H9 (cell line): ENCODE measurements at regions not wholly inside any gene's neighbourhood (a gene's known extent, or its start where the extent isn't known, plus 50 kb on each side); places are given as distances from the start of the nearest gene placed in this dataset.

Source experiments
- DNase-seq: peaks from one replicate; pipeline ENCODE4 v3.0.0-alpha.2; 2017
- H2AFZ ChIP-seq: one replicate; pipeline ENCODE4 v1.6.1; 2013; ENCODE audit warnings: mild to moderate bottlenecking, low read length, control low read depth, moderate library complexity
- H2AK5ac ChIP-seq: 2 replicates; pipeline ENCODE4 v1.6.1; 2013; ENCODE audit warnings: low read length, control low read depth, mixed read lengths; ENCODE audit not compliant: insufficient read length
- H2BK120ac ChIP-seq: one replicate; pipeline ENCODE4 v1.6.1; 2013; ENCODE audit warnings: low read depth, mild to moderate bottlenecking, low read length, control low read depth, inconsistent platforms; ENCODE audit not compliant: poor library complexity, severe bottlenecking
- H2BK12ac ChIP-seq: 2 replicates; pipeline ENCODE4 v1.6.1; 2013; ENCODE audit warnings: low read length, control low read depth, mixed read lengths, low read depth; ENCODE audit not compliant: insufficient read length
- H2BK15ac ChIP-seq: 2 replicates; pipeline ENCODE4 v1.6.1; 2013; ENCODE audit warnings: low read depth, low read length, control low read depth
- H2BK20ac ChIP-seq: one replicate; pipeline ENCODE4 v1.6.1; 2013; ENCODE audit warnings: low read depth, mild to moderate bottlenecking, low read length, control low read depth, inconsistent platforms; ENCODE audit not compliant: poor library complexity, severe bottlenecking
- H2BK5ac ChIP-seq: 2 replicates; pipeline ENCODE4 v1.6.1; 2013; ENCODE audit warnings: low read length, control low read depth, mixed read lengths; ENCODE audit not compliant: insufficient read length
- H3K14ac ChIP-seq: 2 replicates; pipeline ENCODE4 v1.6.1; 2013; ENCODE audit warnings: low read length, control low read depth; ENCODE audit not compliant: insufficient read depth
- H3K18ac ChIP-seq: 2 replicates; pipeline ENCODE4 v1.6.1; 2013; ENCODE audit warnings: low read depth, mild to moderate bottlenecking, mixed read lengths, low read length, control low read depth; ENCODE audit not compliant: insufficient read length
- H3K23ac ChIP-seq: 2 replicates; pipeline ENCODE4 v1.6.1; 2013; ENCODE audit warnings: low read length, control low read depth, mixed read lengths, low read depth; ENCODE audit not compliant: insufficient read length
- H3K23me2 ChIP-seq: 2 replicates; pipeline ENCODE4 v1.6.1; 2013; ENCODE audit warnings: low read depth, mild to moderate bottlenecking, mixed read lengths, low read length, control low read depth; ENCODE audit not compliant: insufficient read length, poor library complexity, severe bottlenecking
- H3K27ac ChIP-seq: 2 replicates; pipeline ENCODE4 v1.5.1; 2013; ENCODE audit warnings: low read length, control low read depth, mixed read lengths, low read depth; ENCODE audit not compliant: insufficient read length
- H3K27me3 ChIP-seq: 2 replicates; pipeline ENCODE4 v1.6.1; 2013; ENCODE audit warnings: low read length, control low read depth, inconsistent platforms; ENCODE audit not compliant: insufficient read depth
- H3K4ac ChIP-seq: 2 replicates; pipeline ENCODE4 v1.6.1; 2013; ENCODE audit warnings: low read depth, mild to moderate bottlenecking, control low read depth, inconsistent platforms, low read length, moderate library complexity
- H3K4me1 ChIP-seq: 2 replicates; pipeline ENCODE4 v1.6.1; 2013; ENCODE audit warnings: low read length, control low read depth, inconsistent platforms; ENCODE audit not compliant: insufficient read depth
- H3K4me2 ChIP-seq: 2 replicates; pipeline ENCODE4 v1.6.1; 2013; ENCODE audit warnings: low read length, control low read depth, mixed read lengths; ENCODE audit not compliant: insufficient read length, insufficient read depth
- H3K56ac ChIP-seq: 2 replicates; pipeline ENCODE4 v1.6.1; 2013; ENCODE audit warnings: low read depth, mild to moderate bottlenecking, mixed read lengths, low read length, control low read depth; ENCODE audit not compliant: insufficient read length
- H3K79me1 ChIP-seq: 2 replicates; pipeline ENCODE4 v1.6.1; 2013; ENCODE audit warnings: low read depth, mild to moderate bottlenecking, moderate library complexity, low read length, control low read depth, inconsistent platforms; ENCODE audit not compliant: insufficient read depth, poor library complexity, severe bottlenecking
- H3K79me2 ChIP-seq: 2 replicates; pipeline ENCODE4 v1.6.1; 2013; ENCODE audit warnings: low read length, control low read depth, inconsistent platforms; ENCODE audit not compliant: insufficient read depth
- H3K9ac ChIP-seq: 2 replicates; pipeline ENCODE4 v1.6.1; 2013; ENCODE audit warnings: low read length, control low read depth, mixed read lengths; ENCODE audit not compliant: insufficient read length; ENCODE audit errors: extremely low read depth
- H3K9me3 ChIP-seq: one replicate; pipeline ENCODE4 v1.6.1; 2013; ENCODE audit warnings: low read depth, low read length, inconsistent platforms; ENCODE audit not compliant: control insufficient read depth
- H3T11ph ChIP-seq: one replicate; pipeline ENCODE4 v1.6.1; 2013; ENCODE audit warnings: mild to moderate bottlenecking, low read length, control low read depth, inconsistent platforms
- H4K20me1 ChIP-seq: one replicate; pipeline ENCODE4 v1.6.1; 2013; ENCODE audit not compliant: control insufficient read depth, insufficient read length, insufficient read depth
- H4K5ac ChIP-seq: 2 replicates; pipeline ENCODE4 v1.6.1; 2013; ENCODE audit warnings: low read depth, mild to moderate bottlenecking, mixed read lengths, low read length, control low read depth; ENCODE audit not compliant: insufficient read length
- H4K8ac ChIP-seq: replicated peaks from 2 replicates; pipeline ENCODE4 v1.6.1; 2013; ENCODE audit warnings: low read length, control low read depth, mixed read lengths, low read depth; ENCODE audit not compliant: insufficient read length
- H4K91ac ChIP-seq: 2 replicates; pipeline ENCODE4 v1.6.1; 2013; ENCODE audit warnings: low read depth, mild to moderate bottlenecking, moderate library complexity, mixed read lengths, low read length, control low read depth; ENCODE audit not compliant: insufficient read length
- H3K27ac Mint-ChIP-seq, 3 experiments: 2 replicates in 2 of 3; 3 replicates in 1 of 3; pipeline ENCODE4 v1.8.0; 2020 to 2021; ENCODE audit warnings: mixed read lengths in 3 of 3, mild to moderate bottlenecking in 1 of 3, moderate library complexity in 1 of 3
- H3K27me3 Mint-ChIP-seq: 2 replicates; pipeline ENCODE4 v1.8.0; 2021; ENCODE audit warnings: low read depth, mild to moderate bottlenecking, moderate library complexity, mixed read lengths
- H3K36me3 Mint-ChIP-seq, 3 experiments: 2 replicates in 2 of 3; 3 replicates in 1 of 3; pipeline ENCODE4 v1.8.0; 2020 to 2021; ENCODE audit warnings: low read depth in 3 of 3, mixed read lengths in 3 of 3; ENCODE audit not compliant: insufficient read depth in 1 of 3
- H3K4me1 Mint-ChIP-seq, 2 experiments: 2 replicates each; pipeline ENCODE4 v1.8.0; 2020; ENCODE audit warnings: mixed read lengths in 2 of 2
- H3K4me3 Mint-ChIP-seq, 2 experiments: 2 replicates in 1 of 2; 3 replicates in 1 of 2; pipeline ENCODE4 v1.8.0; 2020 to 2021; ENCODE audit warnings: mild to moderate bottlenecking in 2 of 2, mixed read lengths in 2 of 2, moderate library complexity in 1 of 2
- H3K9me3 Mint-ChIP-seq, 2 experiments: 2 replicates in 1 of 2; 3 replicates in 1 of 2; pipeline ENCODE4 v1.8.0; 2020; ENCODE audit warnings: mild to moderate bottlenecking in 2 of 2, mixed read lengths in 2 of 2, moderate library complexity in 1 of 2
- WGBS: extraction: QIAGEN DNeasy Blood & Tissue Kit; methylation state at CpG from one replicate; pipeline ENCODE4 v1.1.7; 2013; ENCODE audit warnings: missing lambda C conversion rate, low lambda C conversion rate, mixed read lengths; ENCODE audit not compliant: insufficient read length; ENCODE audit errors: extremely low coverage; 5-methylcytosine and 5-hydroxymethylcytosine counted together
- TF ChIP-seq, protein P1 (sequence below): fragments of 200-600 bp; sonication (generic); conservative IDR thresholded peaks from 3 replicates; pipeline ENCODE4 v1.8.0; 2021; ENCODE audit warnings: antibody characterized with exemption, mild to moderate bottlenecking

GRCh38 chr9:134515026-134515821, 126.4 kb upstream of the COL5A1 start:
- Mint-ChIP-seq H3K27me3 (peaks cover 6% of the 10 kb centered on the region), H3K27ac (no peak overlapping the region), H3K4me1 (no peaks in the 10 kb centered on the region), H3K4me3 (no peak overlapping the region), H3K9me3 (peaks cover 8 to 12% of the 10 kb centered on the region in 2 experiments), H3K36me3 (peaks cover 0 to 9% (median 2%) of the 10 kb centered on the region in 3 experiments; a peak in 3 of 7 replicates)
- no peak for DNase-seq
- no peaks in the 10 kb centered on the region for H3K4me1 ChIP-seq
- no peak overlapping the region for H3K4me2 ChIP-seq
- H2BK120ac ChIP-seq = no peak overlapping the region
- no peak overlapping the region for H2AFZ ChIP-seq
- no peak overlapping the region for H4K8ac ChIP-seq
- no peaks in the 10 kb centered on the region for H4K20me1 ChIP-seq
- H3K27me3 ChIP-seq = no peaks in the 10 kb centered on the region
- no peak overlapping the region for H3K14ac ChIP-seq
- H3K9me3 ChIP-seq = no peaks in the 10 kb centered on the region
- H4K5ac ChIP-seq = no peak overlapping the region
- no peak overlapping the region for H3K9ac ChIP-seq
- H3K79me1 ChIP-seq = no peaks in the 10 kb centered on the region
- no peaks in the 10 kb centered on the region for H3K79me2 ChIP-seq
- no peak overlapping the region for H4K91ac ChIP-seq
- no peaks in the 10 kb centered on the region for H3K23me2 ChIP-seq
- no peak overlapping the region for H2BK20ac ChIP-seq
- no peak overlapping the region for H2BK15ac ChIP-seq
- no peak overlapping the region for H3K56ac ChIP-seq
- no peak overlapping the region for H3T11ph ChIP-seq
- H3K23ac ChIP-seq = no peak overlapping the region
- no peak overlapping the region for H3K4ac ChIP-seq
- no peak overlapping the region for H3K18ac ChIP-seq
- no peak overlapping the region for H2BK12ac ChIP-seq
- TF ChIP-seq, protein P1, sequence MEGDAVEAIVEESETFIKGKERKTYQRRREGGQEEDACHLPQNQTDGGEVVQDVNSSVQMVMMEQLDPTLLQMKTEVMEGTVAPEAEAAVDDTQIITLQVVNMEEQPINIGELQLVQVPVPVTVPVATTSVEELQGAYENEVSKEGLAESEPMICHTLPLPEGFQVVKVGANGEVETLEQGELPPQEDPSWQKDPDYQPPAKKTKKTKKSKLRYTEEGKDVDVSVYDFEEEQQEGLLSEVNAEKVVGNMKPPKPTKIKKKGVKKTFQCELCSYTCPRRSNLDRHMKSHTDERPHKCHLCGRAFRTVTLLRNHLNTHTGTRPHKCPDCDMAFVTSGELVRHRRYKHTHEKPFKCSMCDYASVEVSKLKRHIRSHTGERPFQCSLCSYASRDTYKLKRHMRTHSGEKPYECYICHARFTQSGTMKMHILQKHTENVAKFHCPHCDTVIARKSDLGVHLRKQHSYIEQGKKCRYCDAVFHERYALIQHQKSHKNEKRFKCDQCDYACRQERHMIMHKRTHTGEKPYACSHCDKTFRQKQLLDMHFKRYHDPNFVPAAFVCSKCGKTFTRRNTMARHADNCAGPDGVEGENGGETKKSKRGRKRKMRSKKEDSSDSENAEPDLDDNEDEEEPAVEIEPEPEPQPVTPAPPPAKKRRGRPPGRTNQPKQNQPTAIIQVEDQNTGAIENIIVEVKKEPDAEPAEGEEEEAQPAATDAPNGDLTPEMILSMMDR = no peak
- H2AK5ac ChIP-seq = no peak overlapping the region
- no peak overlapping the region for H2BK5ac ChIP-seq
- no peak overlapping the region for H3K27ac ChIP-seq
- no CpG with 5 or more reads among the region's 14 CpGs for WGBS
